ENCODE measurements at regions not wholly inside any gene's neighbourhood (a gene's known extent, or its start where the extent isn't known, plus 50 kb on each side); places are given as distances from the start of the nearest gene placed in this dataset.
A peak's percentile ranks its signal among the peaks of the same experiment; 100 is the strongest.

- TF ChIP-seq CTCF (IDR thresholded peaks at IDR 0.05; ENCODE audit: poor library complexity) (no peak), EZH2phosphoT487 (IDR thresholded peaks at IDR 0.05; ENCODE audit: low read depth, severe bottlenecking, unreplicated experiment) (peak; percentile 98), EZH2 (IDR thresholded peaks at IDR 0.05; ENCODE audit: borderline replicate concordance) (no peak)
These were observed 82.5 kb upstream of the OGFRL1 start for GRCh38 chr6:71206089-71206488.

Data from hepatocyte (in vitro differentiated cells).